ENCODE measurements at regions not wholly inside any gene's neighbourhood (a gene's known extent, or its start where the extent isn't known, plus 50 kb on each side); places are given as distances from the start of the nearest gene placed in this dataset.
"Not testable (repeated sequence)": the region's sequence is repeated elsewhere in the genome, so short reads cannot be mapped to it uniquely, and the experiment has no call there.

DNA sequence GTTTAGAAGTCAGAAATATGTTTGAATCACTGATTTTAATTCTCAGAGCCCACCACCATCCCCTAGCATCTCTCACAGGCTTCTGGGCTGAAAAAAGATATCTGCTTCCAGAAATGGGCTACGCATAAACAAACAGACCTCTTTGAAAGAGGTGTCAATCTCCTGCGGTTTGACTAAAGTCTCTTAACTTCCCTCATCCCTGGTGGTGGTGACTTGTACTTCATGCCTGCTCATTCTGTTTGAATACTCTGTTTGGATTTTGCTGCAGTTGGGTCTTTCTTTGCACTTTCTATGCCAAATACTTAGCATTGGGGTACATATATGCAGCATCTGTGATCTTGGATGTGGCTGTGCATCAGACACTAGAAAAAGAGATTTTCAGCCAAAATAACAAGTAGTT lies 157.2 kb upstream of the ATP10B start:
- no peak for TF ChIP-seq POLR2A (IDR thresholded peaks at IDR 0.05)
- TF ChIP-seq, protein P1, sequence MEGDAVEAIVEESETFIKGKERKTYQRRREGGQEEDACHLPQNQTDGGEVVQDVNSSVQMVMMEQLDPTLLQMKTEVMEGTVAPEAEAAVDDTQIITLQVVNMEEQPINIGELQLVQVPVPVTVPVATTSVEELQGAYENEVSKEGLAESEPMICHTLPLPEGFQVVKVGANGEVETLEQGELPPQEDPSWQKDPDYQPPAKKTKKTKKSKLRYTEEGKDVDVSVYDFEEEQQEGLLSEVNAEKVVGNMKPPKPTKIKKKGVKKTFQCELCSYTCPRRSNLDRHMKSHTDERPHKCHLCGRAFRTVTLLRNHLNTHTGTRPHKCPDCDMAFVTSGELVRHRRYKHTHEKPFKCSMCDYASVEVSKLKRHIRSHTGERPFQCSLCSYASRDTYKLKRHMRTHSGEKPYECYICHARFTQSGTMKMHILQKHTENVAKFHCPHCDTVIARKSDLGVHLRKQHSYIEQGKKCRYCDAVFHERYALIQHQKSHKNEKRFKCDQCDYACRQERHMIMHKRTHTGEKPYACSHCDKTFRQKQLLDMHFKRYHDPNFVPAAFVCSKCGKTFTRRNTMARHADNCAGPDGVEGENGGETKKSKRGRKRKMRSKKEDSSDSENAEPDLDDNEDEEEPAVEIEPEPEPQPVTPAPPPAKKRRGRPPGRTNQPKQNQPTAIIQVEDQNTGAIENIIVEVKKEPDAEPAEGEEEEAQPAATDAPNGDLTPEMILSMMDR (IDR thresholded peaks at IDR 0.05) = no peak
- no peaks in the 10 kb centered on the region for H3K27me3 ChIP-seq
- ATAC-seq (no peak), DNase-seq (no peak)
- intact Hi-C loops (cut with DNase I) = no loop called here
- H3K9me3 ChIP-seq = no peaks in the 10 kb centered on the region
- H3K36me3 ChIP-seq = no peaks in the 10 kb centered on the region
- 20% methylated on average over 2 of the region's 2 CpGs for WGBS (ENCODE audit: insufficient coverage, low coverage, low lambda C conversion rate, missing lambda C conversion rate)
- H3K4me1 ChIP-seq = no peaks in the 10 kb centered on the region
- no peak overlapping the region for H3K27ac ChIP-seq
- H3K4me3 ChIP-seq = no peak overlapping the region

DNA sequence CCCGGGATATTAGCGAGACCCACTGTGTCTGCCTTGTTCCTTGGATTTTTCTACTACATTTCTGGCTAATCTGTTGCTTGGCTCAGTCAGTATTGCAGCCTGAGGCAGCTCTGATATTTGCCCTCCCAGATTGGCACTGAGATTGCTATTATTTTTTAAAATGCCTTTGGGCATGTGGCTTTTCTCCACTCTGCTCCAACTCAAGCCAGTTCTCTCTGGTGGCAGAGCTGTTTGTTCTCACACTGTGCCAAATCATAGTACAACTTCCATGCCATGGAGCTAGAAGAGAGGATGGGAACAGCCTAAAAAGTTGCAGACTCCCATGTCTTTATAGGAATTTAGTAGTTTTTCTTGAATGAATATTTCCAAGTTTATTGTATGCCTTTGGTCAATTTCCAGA lies 155.9 kb upstream of the ATP10B start:
- no peaks in the 10 kb centered on the region for H3K36me3 ChIP-seq
- 14% methylated on average over 2 of the region's 2 CpGs for WGBS (ENCODE audit: insufficient coverage, low coverage, low lambda C conversion rate, missing lambda C conversion rate)

DNA sequence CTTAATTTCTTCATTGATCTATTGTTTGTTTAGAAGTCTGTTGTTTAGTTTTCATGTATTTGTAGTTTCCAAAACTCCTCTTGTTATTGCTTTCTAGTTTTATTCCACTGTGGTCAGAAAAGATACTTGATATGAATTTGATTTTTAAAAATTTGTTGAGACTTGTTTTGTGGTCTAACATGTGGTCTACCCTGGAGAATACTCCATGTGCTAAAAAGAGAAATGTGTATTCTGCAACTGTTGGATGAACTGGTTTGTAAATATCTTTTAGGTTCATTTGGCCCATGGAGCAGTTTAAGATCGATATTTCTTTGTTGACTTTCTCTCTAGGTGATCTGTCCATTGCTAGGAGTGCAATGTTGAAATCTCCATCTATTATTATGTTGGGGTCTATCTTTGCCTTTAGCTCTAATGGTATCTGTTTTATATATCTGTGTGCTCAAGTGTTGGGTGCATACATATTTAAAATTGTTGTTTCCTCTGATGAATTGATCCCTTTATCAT lies 150.6 kb upstream of the ATP10B start:
- Histone ChIP-seq H3K36me3 (no peaks in the 10 kb centered on the region), H3K4me1 (no peaks in the 10 kb centered on the region), H3K4me3 (no peak overlapping the region), H3K27me3 (no peaks in the 10 kb centered on the region), H3K27ac (no peak overlapping the region), H3K9me3 (peaks cover 0 to 3% (median 0%) of the 10 kb centered on the region in 4 donors)
- TF ChIP-seq POLR2A (IDR thresholded peaks at IDR 0.05) = no peak
- TF ChIP-seq, protein P1 (IDR thresholded peaks at IDR 0.05) = no peak
- ATAC-seq = peak in 3 of 4 donors; percentile 49 to 65 (median 56)
- no peak for DNase-seq
- intact Hi-C loops (cut with DNase I) = no loop called here
- 20% methylated on average over 1 of the region's 1 CpG for WGBS (ENCODE audit: insufficient coverage, low coverage, low lambda C conversion rate, missing lambda C conversion rate)

More for the DNA sequence above, 155.9 kb upstream of the ATP10B start:
- peaks cover 0 to 3% (median 0%) of the 10 kb centered on the region in 4 donors for H3K9me3 ChIP-seq
- no peaks in the 10 kb centered on the region for H3K4me1 ChIP-seq
- H3K27me3 ChIP-seq = no peaks in the 10 kb centered on the region
- DNase-seq = no peak
- H3K27ac ChIP-seq = no peak overlapping the region
- H3K4me3 ChIP-seq = no peak overlapping the region
- intact Hi-C loops (cut with DNase I) = no loop called here
- TF ChIP-seq, protein P1 (IDR thresholded peaks at IDR 0.05) = no peak
- no peak for TF ChIP-seq POLR2A (IDR thresholded peaks at IDR 0.05)
- no peak for ATAC-seq

DNA sequence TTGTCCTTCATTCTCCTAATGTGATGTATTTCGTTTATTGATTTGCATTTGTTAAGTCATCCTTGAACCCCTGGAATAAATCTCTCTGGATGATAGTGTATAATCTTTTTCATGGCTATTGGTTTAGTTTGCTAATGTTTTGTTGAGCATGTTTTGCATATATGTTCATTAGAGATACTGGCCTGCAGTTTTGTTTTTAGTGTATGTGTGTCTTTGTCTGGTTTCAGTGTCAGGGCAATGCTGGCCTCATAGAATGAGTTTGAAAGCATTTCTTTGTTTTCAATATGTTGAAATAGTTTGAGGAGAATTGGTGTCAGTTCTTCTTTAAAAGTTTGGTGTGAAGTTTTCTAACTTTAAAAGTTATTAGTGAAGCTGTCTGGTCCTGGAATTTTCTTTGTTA lies 149.6 kb upstream of the ATP10B start:
- ATAC-seq (no peak), DNase-seq (no peak)
- intact Hi-C loops (cut with DNase I) = no loop called here
- no peaks in the 10 kb centered on the region for H3K36me3 ChIP-seq
- H3K27me3 ChIP-seq = no peaks in the 10 kb centered on the region
- peaks cover 0 to 3% (median 0%) of the 10 kb centered on the region in 4 donors for H3K9me3 ChIP-seq
- whole genome bisulfite sequencing (ENCODE audit: insufficient coverage, low coverage, low lambda C conversion rate, missing lambda C conversion rate) = 55% methylated on average over 1 of the region's 1 CpG
- no peaks in the 10 kb centered on the region for H3K4me1 ChIP-seq
- H3K27ac ChIP-seq = no peak overlapping the region
- no peak for TF ChIP-seq POLR2A (IDR thresholded peaks at IDR 0.05)
- TF ChIP-seq, protein P1 (IDR thresholded peaks at IDR 0.05) = no peak
- no peak overlapping the region for H3K4me3 ChIP-seq

DNA sequence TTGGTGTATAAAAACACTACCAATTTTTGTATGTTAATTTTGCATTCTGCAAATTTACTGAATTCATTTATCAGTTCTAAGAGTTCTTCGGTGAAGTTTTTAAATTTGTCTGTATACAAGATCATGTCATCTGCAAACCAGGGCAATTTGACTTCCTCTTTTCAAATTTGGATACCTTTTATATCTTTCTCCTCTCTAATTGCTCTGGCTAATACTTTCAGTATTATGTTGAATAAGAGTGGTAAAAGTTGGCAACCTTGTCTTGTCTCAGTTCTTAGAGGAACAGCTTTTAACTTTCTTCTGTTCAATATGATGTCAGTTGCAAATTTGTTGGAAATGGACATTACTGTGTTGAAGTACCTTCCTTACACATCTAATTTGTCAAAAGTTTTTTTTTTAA lies 149.1 kb upstream of the ATP10B start:
- H3K27me3 ChIP-seq; H3K9me3 ChIP-seq; H3K4me1 ChIP-seq; H3K36me3 ChIP-seq; DNase-seq; intact Hi-C loops (cut with DNase I); H3K27ac ChIP-seq; ATAC-seq; H3K4me3 ChIP-seq: not testable (repeated sequence)
- 41% methylated on average over 1 of the region's 1 CpG for WGBS (ENCODE audit: insufficient coverage, low coverage, low lambda C conversion rate, missing lambda C conversion rate)

Measured in right lobe of liver (tissue), 6 donors.